NCI-H2081 treated with DMSO at 0.1 percent for 48 hours (cell line): ENCODE measurements at regions not wholly inside any gene's neighbourhood (a gene's known extent, or its start where the extent isn't known, plus 50 kb on each side); places are given as distances from the start of the nearest gene placed in this dataset.

Experiments used
- DNase-seq: peaks from one replicate; lab custom pipeline; 2025; lab: John Stamatoyannopoulos, UW

DNA sequence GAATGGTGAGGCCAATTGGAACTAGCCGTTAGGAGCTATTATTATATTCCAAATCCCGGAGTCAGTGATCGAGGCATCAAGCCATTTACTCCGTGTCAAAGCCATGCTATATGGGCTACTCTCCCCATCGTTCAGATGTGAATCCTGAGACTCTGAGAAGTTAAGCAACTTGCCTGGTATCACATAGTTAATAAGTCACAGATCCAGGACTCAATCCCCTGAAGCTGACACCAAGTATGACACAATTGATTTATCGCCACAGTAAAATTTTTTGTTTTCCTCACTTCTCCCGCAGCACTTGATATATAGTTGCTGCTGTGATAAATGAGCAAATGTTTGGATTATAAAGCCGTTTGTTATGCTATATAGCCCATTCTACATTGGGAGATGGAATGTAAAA is 50.8 kb upstream of the TSHZ2 start:
- DNase-seq, result no peak

DNA sequence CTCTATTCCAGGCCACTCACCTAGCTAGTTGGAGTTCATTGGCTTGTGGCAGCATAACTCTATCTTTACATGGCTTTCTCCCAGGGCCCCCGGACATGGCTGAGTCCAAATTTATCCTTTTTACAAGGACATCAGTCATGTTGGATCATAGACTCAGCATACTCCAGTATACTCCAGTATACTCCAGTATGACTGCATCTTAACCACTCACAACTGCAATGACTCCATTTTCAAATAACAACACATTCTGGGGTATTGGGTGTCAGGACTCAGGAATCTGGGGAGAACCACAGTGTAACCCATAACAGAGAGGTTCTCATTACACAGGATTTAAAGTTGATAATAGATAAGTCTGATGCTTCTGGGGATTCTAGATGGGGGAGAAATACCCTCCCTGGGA is 53.8 kb upstream of the TSHZ2 start:
- DNase-seq, result no peak

DNA sequence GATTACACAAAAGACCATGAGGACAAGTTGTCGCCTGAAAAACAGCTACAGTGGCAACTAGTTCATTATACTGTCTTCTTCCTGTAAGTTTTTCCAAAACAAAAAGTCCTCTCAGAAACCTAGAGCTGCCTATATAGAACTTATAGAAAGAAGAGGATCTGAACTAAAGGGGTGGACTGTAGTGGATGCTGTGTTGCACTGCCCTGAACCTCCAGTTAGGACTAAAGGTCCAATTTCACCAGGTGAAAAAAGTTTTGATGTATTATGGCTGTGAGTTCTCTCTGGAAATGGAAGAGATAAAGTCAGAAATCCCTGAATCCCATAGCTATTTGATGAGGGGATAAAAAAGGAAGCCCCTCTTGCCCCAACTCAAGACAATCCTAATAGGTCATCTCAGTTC is 56.6 kb upstream of the TSHZ2 start:
- DNase-seq, result no peak

DNA sequence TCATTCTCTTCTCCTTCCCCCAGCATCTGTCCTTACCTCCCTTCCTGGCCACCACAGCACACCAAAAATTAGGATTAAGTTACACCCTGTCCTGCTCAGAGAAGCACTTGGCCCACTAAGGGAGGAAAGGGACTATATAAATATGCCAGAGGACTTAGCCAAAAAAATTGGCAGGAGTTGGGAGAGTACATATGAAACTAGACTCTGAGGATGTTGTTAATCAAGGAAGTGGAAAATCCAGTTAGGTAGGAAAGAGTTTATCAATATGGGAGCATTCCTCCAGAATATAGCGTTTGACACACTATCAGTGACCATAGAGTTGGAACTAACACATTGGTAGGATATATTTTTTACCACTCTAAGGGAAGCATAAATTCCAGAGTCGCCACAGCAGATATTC is 57.3 kb upstream of the TSHZ2 start:
- no peak for DNase-seq

DNA sequence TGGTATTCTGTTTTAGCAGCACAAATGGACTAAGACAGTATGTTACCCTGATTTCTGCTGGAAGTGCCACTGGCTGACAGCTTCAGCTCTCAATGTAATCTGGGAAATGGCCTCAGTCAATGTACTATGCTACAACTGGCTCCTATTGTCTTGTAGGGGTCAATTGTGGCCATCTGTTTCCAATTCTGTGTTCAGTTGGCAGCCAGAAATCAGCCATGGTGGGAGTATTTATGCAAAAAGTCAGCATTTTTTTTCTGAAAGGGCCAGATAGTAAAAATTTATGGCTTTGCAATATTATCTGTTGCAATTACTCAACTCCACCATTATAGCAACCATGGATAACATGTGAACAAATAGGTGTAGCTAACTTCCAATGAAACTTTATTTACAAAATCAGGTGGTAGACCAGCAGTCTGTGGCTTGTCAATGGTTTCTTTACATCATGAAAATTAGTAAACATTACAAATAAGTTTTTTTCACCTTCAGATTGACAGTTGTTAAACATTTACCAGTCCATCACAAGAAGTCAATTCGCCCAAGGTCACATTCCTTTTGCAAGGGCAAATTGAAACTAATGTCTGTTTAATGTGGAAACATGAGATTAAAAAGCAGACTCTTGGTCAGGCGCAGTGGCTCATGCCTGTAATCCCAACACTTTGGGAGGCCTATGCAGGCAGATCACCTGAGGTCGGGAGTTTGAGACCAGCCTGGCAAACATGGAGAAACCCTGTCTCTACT is 58.3 kb upstream of the TSHZ2 start:
- DNase-seq, result no peak

DNA sequence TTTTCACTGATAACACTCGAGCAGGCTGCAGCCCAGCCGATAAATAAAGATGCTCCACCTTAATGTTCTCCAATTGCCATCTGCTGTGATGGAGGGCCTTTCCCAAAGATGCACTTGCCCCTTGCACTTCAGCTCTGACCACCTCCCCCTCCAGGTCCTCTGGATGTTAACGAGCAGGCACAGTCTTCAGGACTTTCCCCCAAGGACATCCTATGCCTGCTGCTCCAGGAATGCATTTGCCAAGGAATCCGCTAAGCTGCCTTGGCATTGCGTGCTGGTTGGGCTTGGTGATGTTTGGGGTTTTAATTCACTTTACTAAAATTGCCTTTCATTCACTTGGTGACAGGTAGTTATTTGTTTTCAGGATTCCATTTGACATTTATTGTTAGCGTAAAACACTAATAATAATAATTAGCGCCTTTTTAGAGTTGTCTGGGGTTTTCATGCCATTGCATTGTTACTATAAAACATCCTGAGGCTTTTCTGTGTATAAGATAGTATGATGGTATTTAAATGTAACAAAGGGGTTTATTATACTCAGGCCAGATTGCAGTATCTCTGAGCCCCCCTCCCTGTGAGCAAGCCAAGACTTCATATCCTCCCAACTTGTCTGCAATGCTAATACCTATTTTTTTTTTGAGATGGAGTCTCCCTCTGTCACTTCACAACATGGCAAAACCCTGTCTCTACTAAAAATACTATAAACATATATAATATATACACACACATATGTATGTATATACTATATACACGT is 66.7 kb upstream of the TSHZ2 start:
- DNase-seq, result no peak

DNA sequence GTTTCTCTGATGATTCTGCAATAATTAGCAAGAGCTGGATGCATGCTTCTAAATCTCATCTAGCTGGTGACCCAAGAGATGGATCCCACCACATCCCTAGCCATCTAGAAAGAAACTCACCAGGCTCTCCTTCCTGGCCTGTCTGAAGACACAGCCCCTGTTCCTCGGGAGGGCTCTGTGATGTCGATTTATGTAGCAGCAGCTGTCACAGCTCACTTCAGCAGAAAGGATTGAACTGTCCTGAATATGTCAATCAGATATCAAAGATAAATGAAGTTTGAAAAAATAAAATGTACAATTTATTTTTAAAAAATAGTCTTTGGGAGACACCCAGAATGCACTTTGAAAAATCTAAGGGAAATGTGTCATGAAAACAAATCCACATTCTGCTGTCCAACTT is 67.3 kb upstream of the TSHZ2 start:
- no peak for DNase-seq

DNA sequence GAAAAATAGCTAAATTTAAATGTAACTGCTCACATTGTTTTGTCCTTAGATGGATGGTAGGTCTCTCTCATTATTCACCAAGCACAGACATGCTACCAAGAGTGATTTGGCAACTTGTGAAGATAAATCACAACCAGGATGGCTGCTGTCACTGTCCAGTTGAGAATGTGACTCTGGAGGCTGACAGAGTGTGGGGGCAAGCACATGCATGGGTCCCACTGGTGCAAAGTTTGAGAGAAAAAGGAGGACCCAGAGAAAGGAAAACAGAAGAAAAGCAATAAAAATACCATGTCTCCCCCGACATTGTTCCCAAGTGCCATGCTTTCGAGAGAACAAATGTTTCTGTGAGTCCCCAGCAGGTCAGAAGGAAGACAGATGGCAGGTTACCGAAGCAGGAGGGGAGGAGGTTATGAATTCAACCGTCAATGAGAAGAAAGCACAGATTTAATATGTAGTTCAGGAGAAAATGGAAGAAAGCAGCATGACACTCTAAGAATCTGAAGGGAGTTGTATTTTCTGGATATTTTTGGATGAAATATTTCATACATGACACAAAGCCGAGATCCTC is 73.0 kb upstream of the TSHZ2 start:
- DNase-seq, result no peak

DNA sequence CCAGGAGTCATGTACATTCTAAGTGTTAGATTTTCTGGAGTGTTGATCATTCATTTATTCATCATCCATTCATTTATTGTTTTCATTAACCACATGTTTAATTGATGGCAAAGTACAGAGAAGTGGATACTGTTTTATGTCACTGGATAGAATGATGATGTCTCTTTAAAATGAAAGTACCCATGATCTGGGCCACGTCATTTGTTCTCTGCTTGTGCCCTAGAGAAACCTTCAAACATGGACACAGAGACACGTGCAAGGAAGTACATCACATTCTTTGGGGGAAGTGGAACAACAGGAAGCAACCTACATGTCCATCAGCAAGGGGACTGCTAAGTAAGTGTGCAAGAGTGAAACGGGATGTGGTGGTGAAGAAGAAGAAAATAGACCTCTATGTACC is 75.8 kb upstream of the TSHZ2 start:
- no peak for DNase-seq

DNA sequence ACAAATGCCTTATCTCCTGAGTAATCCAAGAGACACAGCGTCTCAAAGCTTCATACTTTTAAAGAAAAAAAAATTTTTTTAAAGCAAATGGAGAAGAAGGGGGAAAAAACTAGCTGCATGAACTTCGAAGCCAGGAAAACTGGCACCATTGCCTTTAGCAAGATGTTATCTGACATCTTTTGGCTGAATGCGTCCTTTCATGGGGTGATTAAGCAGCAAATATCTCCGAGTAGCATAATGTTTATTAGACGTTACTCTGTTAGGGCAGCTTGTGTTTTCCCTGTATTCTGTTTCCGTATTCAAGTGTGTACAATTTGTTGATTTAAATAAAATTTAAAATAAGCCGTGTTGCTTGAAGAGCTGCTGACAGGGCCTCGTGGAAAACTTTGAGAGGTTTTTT is 76.5 kb upstream of the TSHZ2 start:
- DNase-seq, result no peak

DNA sequence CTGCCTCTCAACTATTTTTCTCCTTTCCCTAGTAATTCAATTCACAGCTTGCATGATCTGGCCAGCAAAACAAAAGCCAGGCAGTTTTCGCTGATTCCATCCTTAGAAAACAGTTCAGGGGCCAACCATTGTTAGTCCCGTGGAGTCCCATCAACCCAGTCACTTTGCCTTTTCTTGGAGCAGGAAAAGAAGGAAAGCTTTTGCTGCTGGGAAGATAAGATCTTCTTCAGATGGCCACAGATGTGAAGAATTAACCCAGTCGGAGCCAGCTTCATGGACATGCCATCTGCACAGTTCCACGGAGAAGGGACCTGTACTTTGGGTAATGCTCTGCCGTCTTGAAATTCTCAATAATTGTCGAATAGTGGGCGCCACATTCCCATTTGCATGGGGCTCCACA is 76.9 kb upstream of the TSHZ2 start:
- no peak for DNase-seq

DNA sequence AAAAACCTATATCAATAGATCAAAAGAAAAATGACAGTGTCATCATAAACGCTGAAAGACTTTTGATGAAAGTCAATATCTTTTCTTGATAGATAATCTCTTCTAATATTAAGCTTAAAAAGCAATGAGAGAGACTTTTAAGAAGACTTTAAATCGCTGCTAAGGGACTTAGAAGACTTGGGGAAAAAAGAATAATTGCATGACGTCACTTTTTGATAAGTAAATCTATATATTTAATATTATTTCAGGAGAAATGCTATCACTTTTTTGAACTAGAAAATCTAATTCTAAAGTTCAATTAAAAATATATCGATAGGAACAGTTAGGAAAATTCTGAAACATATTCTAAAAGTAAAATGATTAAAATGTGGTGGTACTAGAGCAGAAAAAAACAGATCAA is 78.7 kb upstream of the TSHZ2 start:
- DNase-seq, result no peak

DNA sequence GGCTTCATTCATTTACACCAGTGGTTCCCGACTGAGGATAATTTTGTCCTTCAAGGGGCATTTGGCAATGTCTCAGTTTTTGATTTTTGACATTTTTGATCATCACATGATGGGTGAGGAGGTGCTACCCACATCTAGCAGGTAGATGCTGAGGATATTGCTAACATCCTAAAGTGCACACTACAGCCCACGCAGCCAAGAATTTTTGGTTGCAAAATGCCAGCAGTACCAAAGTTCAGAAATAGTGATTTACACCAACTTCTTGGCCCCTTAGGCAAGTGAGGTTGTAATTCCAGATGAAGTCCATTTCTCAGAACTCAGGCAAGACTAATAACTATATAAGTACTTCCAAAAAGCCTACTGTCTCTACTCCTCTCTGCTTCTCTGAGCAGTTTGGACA is 80.1 kb upstream of the TSHZ2 start:
- DNase-seq, result no peak

DNA sequence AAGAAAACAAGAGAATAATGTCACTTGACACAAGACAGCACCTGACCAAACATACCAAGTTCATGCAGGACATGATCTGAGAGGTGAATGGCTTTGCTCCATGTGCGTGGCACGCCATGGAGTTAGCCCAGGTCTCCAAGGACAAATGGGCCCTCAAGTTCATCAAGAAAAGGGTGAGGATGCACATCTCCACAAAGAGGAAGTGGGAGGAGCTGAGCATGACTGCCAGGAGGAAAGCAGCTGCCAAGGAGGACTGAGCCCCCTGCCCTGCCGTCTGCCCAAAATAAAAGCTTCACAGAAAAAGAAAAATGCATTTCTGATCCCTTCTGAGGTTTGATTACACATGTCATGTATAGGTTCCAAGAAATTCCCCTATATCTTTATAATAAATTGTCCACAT is 82.0 kb upstream of the TSHZ2 start:
- no peak for DNase-seq

DNA sequence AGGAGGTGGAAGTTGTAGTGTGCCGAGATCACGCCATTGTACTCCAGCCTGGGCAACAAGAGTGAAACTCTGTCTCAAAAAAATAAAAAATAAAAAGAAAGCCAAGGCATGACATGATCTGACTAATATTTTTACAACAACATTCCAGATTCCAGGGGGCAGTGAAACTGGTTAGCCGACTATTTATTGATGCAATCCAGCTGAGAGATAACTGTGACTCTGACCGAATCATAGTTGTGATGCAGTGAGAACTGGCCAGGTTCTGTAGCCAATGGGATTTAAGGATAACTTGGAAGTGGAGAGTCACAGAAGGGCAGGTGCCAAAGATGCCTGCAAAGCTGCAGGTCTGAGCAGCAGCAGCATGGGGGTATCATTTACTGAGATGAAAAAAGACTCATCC is 82.9 kb upstream of the TSHZ2 start:
- no peak for DNase-seq

DNA sequence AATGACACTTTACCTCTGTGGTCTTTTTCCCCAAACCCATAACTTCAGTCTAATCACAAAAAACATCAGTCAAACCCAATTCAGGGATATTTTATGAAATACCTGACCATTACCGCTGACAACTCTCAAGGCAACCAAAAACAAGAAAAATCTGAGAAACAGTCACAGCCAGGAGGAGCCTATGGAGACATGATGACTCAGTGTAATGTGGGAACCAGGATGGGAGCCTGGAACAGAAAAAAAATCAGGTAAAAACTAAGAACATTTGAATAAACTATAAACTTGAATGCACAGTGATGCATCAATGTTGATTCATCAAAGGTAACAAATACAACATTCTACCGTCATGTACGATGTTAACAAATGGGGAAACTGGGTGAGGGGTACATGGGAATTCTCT is 84.1 kb upstream of the TSHZ2 start:
- no peak for DNase-seq

DNA sequence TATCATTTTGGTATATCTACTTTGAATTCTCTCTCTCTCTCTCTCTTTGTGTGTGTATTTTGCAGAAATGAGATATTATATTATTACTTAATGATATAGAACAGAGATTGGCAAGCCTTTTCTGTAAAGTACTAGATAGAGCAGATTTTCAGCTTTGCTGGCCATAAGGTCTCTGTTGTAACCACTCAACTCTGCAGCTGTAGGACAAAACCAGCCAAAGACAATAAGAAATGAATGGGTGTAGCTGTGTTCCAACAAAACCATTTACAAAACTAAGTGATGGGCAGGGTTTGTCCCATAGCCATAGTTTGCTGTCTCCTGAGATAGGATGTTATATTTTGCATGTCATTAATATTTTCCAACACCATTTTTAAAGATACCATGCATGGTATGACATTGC is 91.2 kb upstream of the TSHZ2 start:
- DNase-seq, result no peak

DNA sequence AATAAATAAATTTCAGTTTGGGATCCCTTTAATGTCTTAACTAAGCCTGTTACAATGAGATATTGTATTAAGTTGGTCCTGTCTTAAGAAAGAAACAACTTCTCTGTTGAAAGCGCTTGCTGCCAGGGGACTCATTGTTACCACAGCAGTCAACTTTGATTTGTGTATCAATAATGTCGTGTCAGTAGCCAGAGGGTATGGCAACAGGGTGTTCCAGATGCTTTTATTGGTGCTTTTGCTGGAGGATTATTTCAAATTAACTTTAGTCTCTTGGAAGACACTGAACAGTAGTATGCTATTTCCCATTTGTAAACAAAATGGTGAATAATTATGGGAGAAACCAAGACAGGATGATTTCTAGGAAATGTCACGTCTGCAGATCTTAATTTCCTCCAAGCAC is 91.9 kb upstream of the TSHZ2 start:
- DNase-seq, result no peak

DNA sequence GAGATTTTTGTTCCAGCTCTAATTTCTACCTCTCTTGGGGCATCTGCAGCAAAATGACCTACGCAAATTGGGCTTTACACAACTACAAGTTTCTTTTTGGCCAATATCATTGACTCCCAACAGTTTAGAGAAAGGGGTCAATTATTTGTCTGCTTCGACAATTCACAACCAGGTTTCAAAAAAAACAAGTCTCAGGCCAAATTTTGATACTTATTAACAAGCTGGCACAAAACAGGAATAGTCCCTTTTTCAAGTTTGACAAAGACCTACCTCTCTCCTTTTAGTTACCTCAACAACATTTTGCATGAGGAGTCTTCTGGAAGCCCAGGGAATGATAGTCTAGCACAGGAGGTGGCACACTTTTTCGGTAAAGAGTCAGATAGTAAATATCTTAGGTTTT is 97.9 kb upstream of the TSHZ2 start:
- DNase-seq, result no peak

DNA sequence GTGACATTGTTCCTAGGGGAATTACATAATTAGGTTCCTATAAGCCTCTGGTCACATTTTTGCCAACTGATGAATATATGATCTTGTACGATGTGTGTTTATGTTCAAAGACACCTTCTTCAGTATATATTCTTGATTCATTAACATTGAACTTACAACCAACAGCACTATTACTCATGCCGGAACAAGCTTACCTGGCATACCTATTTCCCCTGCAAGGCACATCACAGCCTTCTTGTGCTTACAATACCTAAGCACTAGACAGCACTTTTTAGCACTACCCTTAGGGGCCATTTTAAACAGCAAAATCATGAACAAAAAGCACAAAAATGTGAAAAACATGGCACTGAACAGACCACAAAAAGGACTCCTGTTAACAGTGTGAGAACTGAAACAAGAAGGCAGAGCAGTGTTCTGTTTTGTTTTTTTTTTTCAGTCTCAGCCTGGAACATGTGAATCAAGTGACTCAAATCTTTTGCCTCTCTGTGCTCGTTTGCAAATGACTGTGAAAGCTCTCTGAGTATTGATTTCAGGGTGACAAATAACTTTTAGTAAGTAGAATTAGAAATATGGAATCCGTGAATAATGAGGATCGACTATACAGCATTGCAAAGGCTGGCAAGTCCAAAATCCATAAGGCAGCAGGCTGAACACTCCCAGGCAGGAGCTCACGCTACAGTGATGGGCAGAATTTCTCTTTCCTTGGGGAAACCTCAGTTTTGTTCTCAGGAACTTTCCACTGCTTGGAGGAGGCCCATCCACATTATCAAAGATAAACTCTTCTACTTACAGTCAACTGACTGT is 102.3 kb upstream of the TSHZ2 start:
- DNase-seq, result no peak

DNA sequence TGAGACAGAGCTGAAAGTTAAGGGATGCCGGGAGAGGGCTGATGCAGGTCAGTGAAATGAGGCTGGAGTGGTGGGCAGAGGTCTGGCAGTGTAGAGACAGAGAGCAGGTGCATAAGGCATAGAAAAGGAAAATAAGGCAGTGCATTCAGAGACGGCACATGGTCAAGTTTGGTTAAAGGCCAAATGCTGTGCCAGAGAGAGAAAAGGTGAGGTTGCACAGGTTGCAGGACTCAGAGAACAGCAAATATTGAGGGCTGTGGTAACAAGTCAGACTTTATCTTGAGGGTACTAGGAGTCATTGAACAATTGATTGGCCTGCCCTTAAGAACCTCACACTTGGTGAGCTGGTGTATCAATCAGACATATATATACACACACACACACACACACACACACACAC is 102.9 kb upstream of the TSHZ2 start:
- DNase-seq, result no peak

DNA sequence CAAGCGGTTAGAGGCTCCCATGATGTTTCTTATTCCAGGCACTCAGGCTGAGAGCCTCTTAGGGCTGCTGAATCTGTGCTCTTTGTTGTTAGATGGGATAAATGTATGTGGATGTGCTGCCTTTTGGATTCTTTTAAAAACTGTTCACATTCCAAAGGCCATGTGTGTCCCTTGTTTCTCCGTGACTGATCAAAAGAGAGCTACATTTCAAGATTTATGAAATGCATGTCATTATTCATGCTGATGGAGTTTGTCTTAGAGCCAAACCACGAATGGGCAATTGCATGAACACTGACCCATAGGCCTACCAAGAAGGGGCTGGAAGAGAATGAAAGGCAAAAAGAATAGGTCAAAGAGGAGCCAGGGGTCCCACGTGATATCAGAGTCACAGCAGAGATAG is 104.9 kb upstream of the TSHZ2 start:
- no peak for DNase-seq
